22Rv1 (cell line): ENCODE measurements at regions not wholly inside any gene's neighbourhood (a gene's known extent, or its start where the extent isn't known, plus 50 kb on each side); places are given as distances from the start of the nearest gene placed in this dataset.

Source experiments
- ZFX ChIP-seq: fragments of 450-650 bp; IDR thresholded peaks from 2 replicates; pipeline ENCODE4 v1.6.1; 2017; ENCODE audit warnings: antibody characterized with exemption, borderline replicate concordance
- TF ChIP-seq, protein P1 (sequence below): fragments of 450-650 bp; IDR thresholded peaks from 2 replicates; pipeline ENCODE4 v1.5.1; 2017; ENCODE audit warnings: mild to moderate bottlenecking

DNA sequence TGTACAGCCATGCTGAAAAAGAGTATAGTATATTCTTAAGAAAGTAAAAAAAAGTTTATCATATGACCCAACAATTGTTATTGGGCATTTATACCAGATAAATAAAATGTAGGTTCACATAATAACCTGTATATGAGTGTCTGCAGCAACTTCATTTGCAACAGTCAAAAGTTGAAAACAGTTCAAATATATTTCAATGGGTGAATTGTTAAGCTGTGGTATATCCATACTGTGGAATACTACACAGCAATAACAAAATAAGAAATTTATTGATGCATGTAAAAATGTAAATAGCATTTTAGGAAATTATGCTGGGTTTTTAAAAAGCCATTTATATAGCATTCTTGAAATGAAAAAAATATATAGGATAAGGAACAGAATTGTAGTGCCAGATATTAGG lies 1420.1 kb upstream of the ACO1 start:
- TF ChIP-seq, protein P1, sequence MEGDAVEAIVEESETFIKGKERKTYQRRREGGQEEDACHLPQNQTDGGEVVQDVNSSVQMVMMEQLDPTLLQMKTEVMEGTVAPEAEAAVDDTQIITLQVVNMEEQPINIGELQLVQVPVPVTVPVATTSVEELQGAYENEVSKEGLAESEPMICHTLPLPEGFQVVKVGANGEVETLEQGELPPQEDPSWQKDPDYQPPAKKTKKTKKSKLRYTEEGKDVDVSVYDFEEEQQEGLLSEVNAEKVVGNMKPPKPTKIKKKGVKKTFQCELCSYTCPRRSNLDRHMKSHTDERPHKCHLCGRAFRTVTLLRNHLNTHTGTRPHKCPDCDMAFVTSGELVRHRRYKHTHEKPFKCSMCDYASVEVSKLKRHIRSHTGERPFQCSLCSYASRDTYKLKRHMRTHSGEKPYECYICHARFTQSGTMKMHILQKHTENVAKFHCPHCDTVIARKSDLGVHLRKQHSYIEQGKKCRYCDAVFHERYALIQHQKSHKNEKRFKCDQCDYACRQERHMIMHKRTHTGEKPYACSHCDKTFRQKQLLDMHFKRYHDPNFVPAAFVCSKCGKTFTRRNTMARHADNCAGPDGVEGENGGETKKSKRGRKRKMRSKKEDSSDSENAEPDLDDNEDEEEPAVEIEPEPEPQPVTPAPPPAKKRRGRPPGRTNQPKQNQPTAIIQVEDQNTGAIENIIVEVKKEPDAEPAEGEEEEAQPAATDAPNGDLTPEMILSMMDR: no peak
- TF ChIP-seq ZFX: no peak
